A673 (cell line): ENCODE measurements at regions not wholly inside any gene's neighbourhood (a gene's known extent, or its start where the extent isn't known, plus 50 kb on each side); places are given as distances from the start of the nearest gene placed in this dataset.

Experiments used
- CTCF ChIP-seq: fragments of 300-800, 200-600 bp; sonication (generic); conservative IDR thresholded peaks from 2 replicates; pipeline ENCODE4 v1.5.1; 2017; ENCODE audit warnings: low read depth, mild to moderate bottlenecking, antibody characterized with exemption, low read length, moderate library complexity, mixed read lengths
- EZH2 ChIP-seq: fragments of 200-600 bp; sonication (generic); IDR thresholded peaks from 2 replicates; pipeline ENCODE4 v1.6.1; 2017; ENCODE audit warnings: borderline replicate concordance, low read depth, mild to moderate bottlenecking, mixed read lengths, antibody characterized with exemption, low read length; ENCODE audit not compliant: poor library complexity, severe bottlenecking

GRCh38 chr16:74019612-74020011 is 277.0 kb upstream of the PSMD7 start:
- TF ChIP-seq CTCF (no peak), EZH2 (no peak)
